ENCODE measurements at regions not wholly inside any gene's neighbourhood (a gene's known extent, or its start where the extent isn't known, plus 50 kb on each side); places are given as distances from the start of the nearest gene placed in this dataset.
"Not testable (repeated sequence)": the region's sequence is repeated elsewhere in the genome, so short reads cannot be mapped to it uniquely, and the experiment has no call there.

GRCh38 chr2:231644426-231644825 lies 51.8 kb downstream of the TEX44 start:
- DNase-seq (ENCODE audit: low read depth in 2 of 2): no peak

GRCh38 chr2:231646476-231646875 lies 53.8 kb downstream of the TEX44 start:
- no peak for DNase-seq (ENCODE audit: low read depth in 2 of 2)

- peak in 1 of 2 donors; percentile 58 for DNase-seq (ENCODE audit: low read depth in 2 of 2)
These were observed 56.0 kb downstream of the TEX44 start for GRCh38 chr2:231648579-231649174.

- DNase-seq (ENCODE audit: low read depth in 2 of 2): not testable (repeated sequence)
These were observed 56.8 kb upstream of the PTMA start for GRCh38 chr2:231651561-231651960.

GRCh38 chr2:231655488-231655887 lies 52.8 kb upstream of the PTMA start:
- no peak for DNase-seq (ENCODE audit: low read depth in 2 of 2)

- DNase-seq (ENCODE audit: low read depth in 2 of 2): no peak
These were observed 52.4 kb upstream of the PTMA start for GRCh38 chr2:231655894-231656293.

All from stimulated activated CD8-positive, alpha-beta memory T cell treated with anti-CD3 and anti-CD28 coated beads, Interleukin-2, amount 100 ng/mL, for 48 hours (primary cell).